Motor neuron (in vitro differentiated cells): ENCODE measurements at regions not wholly inside any gene's neighbourhood (a gene's known extent, or its start where the extent isn't known, plus 50 kb on each side); places are given as distances from the start of the nearest gene placed in this dataset.

Experiments
- ATAC-seq, 8 experiments: fragments of 200-7000 bp; cut with Tn5 transposase; replicated peaks in 6 of 8; 2 replicates each; pipeline ENCODE4 v1.8.0; 2021; ENCODE audit warnings: mild to moderate bottlenecking in 8 of 8, moderate library complexity in 8 of 8
- H3K27ac ChIP-seq, 2 donors: fragments of 250-450 bp; sonication (Bioruptor Pico); 2 replicates each; pipeline ENCODE4 v1.9.0; 2021; ENCODE audit warnings: antibody characterized with exemption in 2 of 2, mild to moderate bottlenecking in 2 of 2, moderate library complexity in 1 of 2
- H3K4me1 ChIP-seq, 2 donors: fragments of 250-450 bp; sonication (Bioruptor Pico); replicated peaks in 1 of 2; 2 replicates each; pipeline ENCODE4 v1.6.1; 2021; ENCODE audit warnings: antibody characterized with exemption in 2 of 2, mild to moderate bottlenecking in 2 of 2, moderate library complexity in 1 of 2
- H3K4me3 ChIP-seq, 5 donors: fragments of 250-450 bp; sonication (Bioruptor Pico); 2 replicates each; pipeline ENCODE4 v1.9.0; 2021; ENCODE audit warnings: antibody characterized with exemption in 5 of 5, mild to moderate bottlenecking in 5 of 5, moderate library complexity in 4 of 5
- WGBS, 10 experiments: fragments of 450-650 bp; shearing (Covaris generic); methylation state at CpG; one replicate each; pipeline ENCODE4 v1.0.0; 2022; 5-methylcytosine and 5-hydroxymethylcytosine counted together
- in situ Hi-C, 9 experiments: fragments of 400-800 bp; cut with MboI; loops; one replicate each; pipeline ENCODE4 v1.15.0; 2021; ENCODE audit warnings: low sequenced_read_pairs in 9 of 9, low pct_unique_long_range_greater_than_20kb in 2 of 9; ENCODE audit not compliant: unreplicated experiment in 9 of 9

DNA sequence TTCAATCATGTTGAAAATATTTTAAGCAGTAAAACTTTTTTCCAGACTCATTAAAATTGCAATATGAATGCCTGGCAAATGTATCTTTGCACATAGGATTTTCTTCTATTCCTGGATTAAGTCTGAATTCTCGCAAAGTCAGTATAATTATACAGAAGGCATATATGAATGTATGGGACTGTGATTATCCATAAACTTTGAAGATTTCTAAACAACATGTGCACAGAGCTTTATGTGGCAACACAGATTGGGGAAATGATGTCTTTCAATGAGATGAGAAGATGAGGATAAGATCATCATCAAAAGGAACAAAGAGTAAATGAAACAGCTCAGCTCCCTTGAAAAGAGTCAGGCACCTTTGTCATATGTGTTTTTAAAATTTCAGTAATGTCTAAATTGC, 635.3 kb downstream of the CDH11 start:
- Histone ChIP-seq H3K4me1 (peaks cover 0 to 7% of the 10 kb centered on the region in 2 donors), H3K4me3 (no peak overlapping the region), H3K27ac (no peak overlapping the region)
- 43 to 100% (median 100%) methylated on average over 1 of the region's 1 CpG; no CpG with 5 or more reads in 2 of the 10 experiments for WGBS, 10 experiments
- no peak for ATAC-seq
- in situ Hi-C loops = no loop called here

DNA sequence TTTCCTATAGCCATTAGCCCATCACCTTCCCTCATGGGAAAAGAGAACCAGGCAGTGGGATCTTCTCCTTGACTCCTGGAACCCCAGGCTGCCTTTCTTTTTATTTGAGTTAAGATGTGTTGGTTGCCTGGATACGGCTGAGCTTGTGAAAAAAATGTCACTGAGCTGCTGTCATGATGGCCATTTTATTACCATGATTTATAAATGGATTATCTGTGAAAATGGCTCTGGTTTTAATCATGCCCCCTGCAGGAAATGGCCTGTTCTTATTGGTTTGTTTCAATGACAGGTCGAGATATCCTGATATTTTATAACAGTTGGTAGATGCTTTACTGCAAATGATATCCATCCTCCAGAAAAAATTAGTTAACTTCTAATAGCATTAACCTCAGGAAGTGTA, 640.4 kb downstream of the CDH11 start:
- peaks cover 0 to 14% of the 10 kb centered on the region in 2 donors for H3K4me1 ChIP-seq
- ATAC-seq = peak in 5 of 8 experiments; percentile 65 to 84 (median 75)
- WGBS, 10 experiments = 10 to 80% (median 75%) methylated on average over 1 to 2 of the region's 2 CpGs; no CpG with 5 or more reads in 2 of the 10 experiments
- H3K4me3 ChIP-seq = no peak overlapping the region
- in situ Hi-C loops = no loop called here
- H3K27ac ChIP-seq = no peak overlapping the region

DNA sequence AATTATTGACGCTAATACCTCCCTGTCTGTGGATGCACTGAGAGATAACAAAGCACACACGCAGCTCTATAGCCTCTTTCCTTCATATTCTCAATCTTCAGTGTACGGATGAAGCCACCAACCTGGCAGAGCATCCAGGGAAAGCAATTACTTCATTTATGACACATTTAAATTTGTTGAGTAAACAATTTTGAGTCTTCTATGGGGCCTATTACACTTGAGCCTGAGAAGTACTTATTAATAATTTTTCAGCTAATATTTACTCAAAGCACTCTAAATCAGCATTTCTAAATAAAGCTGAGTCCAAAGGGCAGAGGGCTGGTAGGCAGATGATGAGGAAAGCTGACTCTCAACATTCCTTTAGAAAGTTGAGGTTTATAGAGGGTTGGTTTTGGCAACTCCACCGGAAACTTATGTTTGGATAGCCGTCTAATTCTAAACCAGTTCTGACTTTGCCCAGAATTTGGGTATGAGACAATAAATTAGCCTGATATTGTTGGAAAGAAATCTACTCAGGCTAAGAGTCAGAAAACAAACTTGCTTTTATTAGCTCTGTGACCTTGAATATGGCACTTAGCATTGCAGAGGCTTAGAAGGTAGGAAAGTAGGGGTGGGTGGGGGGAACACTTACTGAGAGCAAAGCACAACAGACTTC, 643.5 kb downstream of the CDH11 start:
- ATAC-seq = peak in 1 of 8 experiments; percentile 25
- Histone ChIP-seq H3K4me1 (peaks cover 4 to 19% of the 10 kb centered on the region in 2 donors), H3K4me3 (no peak overlapping the region), H3K27ac (no peak overlapping the region)
- WGBS, 10 experiments = 34 to 94% (median 67%) methylated on average over 1 to 5 of the region's 5 CpGs
- in situ Hi-C loops = no loop called here

DNA sequence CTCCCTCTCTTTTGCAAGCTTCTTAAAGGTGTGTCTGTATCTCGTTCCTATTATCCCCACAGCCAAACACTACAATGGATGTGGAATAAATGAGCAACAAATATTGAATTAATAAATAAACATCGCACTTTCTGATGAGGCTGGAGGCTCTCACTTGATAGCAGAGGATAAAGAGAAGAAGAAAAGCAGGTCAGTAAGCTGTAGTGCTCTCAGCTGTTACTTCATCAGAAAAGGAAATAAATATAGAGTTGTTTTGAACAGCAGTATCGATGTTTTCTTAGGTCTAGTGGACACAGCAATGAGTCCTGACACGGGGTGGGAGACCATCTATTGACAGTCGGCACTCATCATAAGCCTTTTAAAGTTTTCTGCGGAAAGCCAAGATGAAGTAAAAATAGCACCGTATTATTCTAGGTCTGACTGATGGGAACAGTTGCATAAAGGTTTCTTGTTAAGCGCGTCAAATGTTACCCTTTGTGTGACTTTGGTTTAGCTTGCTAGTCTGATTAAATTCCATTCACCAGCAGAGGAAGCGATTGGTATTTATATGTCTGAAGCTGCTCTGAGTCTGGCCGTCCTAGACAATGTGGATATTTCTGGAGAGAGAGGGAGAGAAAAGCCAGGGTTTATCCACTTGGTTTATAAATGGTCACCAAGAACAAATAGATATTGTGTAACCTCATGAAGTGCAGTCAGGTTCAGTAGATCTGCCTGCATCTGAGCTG, 646.1 kb downstream of the CDH11 start:
- ATAC-seq = peak in 5 of 8 experiments; percentile 63 to 79 (median 65)
- Histone ChIP-seq H3K4me3 (no peak overlapping the region), H3K4me1 (peaks cover 4% of the 10 kb centered on the region in 2 donors), H3K27ac (no peak overlapping the region)
- in situ Hi-C loops = no loop called here
- 60 to 97% (median 78%) methylated on average over 2 to 11 of the region's 11 CpGs; no CpG with 5 or more reads in 2 of the 10 experiments for WGBS, 10 experiments

DNA sequence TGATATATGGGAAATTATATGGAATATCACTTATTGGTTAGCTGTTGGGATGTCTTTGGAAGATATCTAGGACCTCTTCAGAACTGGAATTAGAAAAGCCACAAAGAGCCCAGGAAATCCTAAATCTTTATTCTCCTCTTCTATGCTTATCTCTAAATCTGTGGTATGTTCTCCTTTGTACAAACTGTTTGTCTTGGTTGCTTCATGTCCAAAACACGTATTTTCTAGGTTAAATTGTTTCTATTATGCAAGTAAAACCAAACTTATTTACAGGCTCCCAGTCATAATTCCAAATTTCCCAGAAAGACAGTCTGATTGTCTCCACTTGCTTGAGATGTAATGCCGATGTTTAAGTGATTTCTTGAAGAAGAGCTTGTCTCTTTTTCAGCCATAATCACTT, 650.9 kb downstream of the CDH11 start:
- Histone ChIP-seq H3K4me3 (no peak overlapping the region), H3K4me1 (peaks cover 3 to 4% of the 10 kb centered on the region in 2 donors), H3K27ac (no peak overlapping the region)
- 20 to 83% (median 74%) methylated on average over 1 to 2 of the region's 2 CpGs for WGBS, 10 experiments
- in situ Hi-C loops = loop anchor here in 1 of 9 experiments (25.0 kb wide), 1 partner anchor 384 kb away; no protein-coding TSS in a partner anchor
- ATAC-seq = no peak

DNA sequence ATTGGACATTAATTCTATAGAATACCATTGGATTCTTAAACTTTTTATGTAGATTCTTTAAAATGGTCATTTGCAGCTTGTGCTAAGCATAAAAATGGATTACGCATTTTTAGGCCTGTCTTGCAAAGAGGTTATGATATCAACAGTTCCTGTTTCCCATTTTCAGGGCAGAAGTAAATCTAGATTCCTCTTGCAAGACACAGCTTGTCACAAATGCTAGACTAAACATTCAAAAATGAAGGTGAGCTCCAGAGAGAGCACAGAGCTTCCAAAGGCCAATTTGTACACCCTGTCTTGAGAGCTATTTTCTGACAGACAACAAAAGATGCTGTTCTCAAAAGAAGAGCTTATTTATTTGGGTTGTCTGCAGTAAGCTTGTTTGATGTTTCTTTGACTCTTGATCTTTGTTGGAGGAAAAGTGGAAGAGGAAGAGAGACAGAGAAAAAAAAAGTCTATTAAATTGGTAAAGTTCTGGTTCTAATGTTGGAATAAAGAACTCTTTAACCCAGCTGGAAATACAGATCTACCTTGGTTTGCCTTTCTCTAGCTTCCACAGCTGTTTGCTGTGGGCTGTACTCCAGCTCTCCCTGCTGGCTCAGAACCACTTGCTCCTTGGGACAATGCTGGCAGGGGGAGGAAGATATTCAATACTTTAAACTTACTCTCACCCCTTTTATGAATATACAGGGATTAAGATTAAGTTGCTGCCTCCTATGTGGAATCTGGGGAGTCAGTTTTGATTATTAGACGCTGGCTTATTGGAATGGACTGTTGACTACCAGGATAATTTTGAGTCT, 651.8 kb downstream of the CDH11 start:
- Histone ChIP-seq H3K4me1 (no peaks in the 10 kb centered on the region), H3K27ac (no peak overlapping the region), H3K4me3 (no peak overlapping the region)
- WGBS, 10 experiments = 58 to 100% (median 100%) methylated on average over 1 to 2 of the region's 2 CpGs; no CpG with 5 or more reads in 1 of the 10 experiments
- in situ Hi-C loops = loop anchor here in 1 of 9 experiments (25.0 kb wide), 1 partner anchor 383 kb away; no protein-coding TSS in a partner anchor
- peak in 2 of 8 experiments; percentile 20 to 51 for ATAC-seq

DNA sequence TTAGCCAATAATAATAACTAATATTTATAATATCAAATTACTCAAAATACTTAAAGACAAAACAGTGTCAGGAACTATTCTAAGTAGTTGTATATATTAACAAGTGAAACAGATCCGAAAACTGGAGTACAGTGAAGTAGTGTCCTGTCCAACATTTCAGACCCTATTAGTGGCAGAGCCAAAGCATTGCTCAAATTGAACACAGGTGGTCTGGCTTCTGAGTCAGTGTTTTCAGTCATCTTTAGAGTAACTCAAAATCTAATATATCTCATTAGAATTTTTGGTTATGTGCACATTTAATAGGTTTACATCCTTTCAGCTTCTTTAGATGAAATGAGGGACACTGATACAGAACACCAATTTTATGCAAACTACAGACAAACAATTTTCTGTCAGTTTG, 652.5 kb downstream of the CDH11 start:
- Histone ChIP-seq H3K27ac (no peak overlapping the region), H3K4me1 (no peaks in the 10 kb centered on the region), H3K4me3 (no peak overlapping the region)
- no peak for ATAC-seq
- in situ Hi-C loops = loop anchor here in 1 of 9 experiments (25.0 kb wide), 1 partner anchor 382 kb away; no protein-coding TSS in a partner anchor
- WGBS, 10 experiments = 50 to 100% (median 100%) methylated on average over 1 of the region's 1 CpG; no CpG with 5 or more reads in 4 of the 10 experiments

DNA sequence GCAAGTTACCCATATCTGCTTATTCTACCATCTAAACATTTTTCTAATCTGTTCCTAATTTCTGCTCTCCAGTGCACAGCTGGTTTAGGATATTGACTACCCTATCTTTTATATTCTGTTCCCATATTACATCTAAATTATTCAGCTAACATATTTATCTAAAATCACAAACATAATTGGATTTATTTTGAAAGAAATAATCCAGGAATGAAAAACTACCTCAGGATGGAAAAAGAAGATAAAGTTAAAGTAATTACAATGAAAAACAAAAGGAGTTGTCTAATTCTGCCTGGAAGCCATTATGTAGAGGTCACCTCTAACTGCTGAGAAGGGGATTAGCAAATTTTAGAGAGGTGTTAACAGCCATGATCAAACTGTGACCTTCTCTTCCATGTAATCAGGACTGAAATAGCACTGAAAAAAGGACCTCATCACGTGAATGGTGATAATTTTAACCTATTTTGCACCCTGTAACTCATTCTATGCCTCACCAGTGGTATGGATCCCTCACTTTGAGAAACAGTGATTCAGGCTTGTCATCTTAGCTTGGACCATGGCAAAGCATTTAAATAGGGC, 653.3 kb downstream of the CDH11 start:
- WGBS, 10 experiments = 50 to 100% (median 77%) methylated on average over 1 of the region's 1 CpG; no CpG with 5 or more reads in 6 of the 10 experiments
- in situ Hi-C loops = loop anchor here in 1 of 9 experiments (25.0 kb wide), 1 partner anchor 381 kb away; no protein-coding TSS in a partner anchor
- H3K4me1 ChIP-seq = no peaks in the 10 kb centered on the region
- ATAC-seq = no peak
- H3K4me3 ChIP-seq = no peak overlapping the region
- H3K27ac ChIP-seq = no peak overlapping the region

DNA sequence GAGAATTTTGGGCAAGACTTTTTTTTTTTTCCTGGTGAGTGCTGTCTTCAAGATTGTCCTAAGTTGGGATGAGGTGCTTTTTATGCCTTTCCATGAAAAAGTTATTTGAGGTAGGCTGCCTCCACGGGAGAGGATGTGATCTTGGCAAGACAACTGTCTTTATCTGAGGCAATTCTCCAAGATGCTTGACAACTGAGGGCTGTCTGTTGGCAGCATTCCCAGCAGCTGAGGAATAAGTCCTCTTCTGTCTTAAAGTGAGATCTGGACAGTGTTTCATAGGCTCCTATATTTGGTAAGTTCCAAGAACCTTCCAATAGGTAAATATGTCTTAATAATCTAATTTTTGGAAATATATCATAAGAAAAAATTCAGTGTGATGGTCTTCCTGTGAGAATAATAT, 662.0 kb downstream of the CDH11 start:
- no peak for ATAC-seq
- no peak overlapping the region for H3K4me3 ChIP-seq
- peaks cover 0 to 5% of the 10 kb centered on the region in 2 donors for H3K4me1 ChIP-seq
- in situ Hi-C loops = loop anchor here in 1 of 9 experiments (25.0 kb wide), 1 partner anchor 373 kb away; no protein-coding TSS in a partner anchor
- no peak overlapping the region for H3K27ac ChIP-seq
- WGBS, 10 experiments = 0 to 83% (median 80%) methylated on average over 1 of the region's 1 CpG; no CpG with 5 or more reads in 5 of the 10 experiments

DNA sequence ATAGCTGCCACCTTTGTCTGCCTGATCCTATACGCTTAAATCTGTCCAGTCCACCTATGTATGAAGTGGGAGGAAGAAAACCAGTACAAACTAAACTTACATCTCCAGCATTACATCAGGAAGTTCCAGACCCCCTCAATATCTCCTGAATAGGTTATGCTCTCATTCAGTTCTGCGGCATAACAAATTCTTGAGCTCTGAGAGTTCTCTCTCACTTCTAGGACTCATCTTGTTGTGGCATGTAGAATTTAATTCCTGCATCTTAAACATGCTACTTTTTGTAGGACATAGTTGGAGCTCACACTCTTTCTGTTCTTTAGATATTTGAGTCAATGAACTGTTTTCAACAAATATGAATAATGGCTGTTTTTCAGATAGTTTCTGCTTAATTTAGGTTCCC, 662.5 kb downstream of the CDH11 start:
- peaks cover 0 to 5% of the 10 kb centered on the region in 2 donors for H3K4me1 ChIP-seq
- no peak for ATAC-seq
- WGBS, 10 experiments = 82 to 100% (median 96%) methylated on average over 1 to 2 of the region's 2 CpGs; no CpG with 5 or more reads in 2 of the 10 experiments
- in situ Hi-C loops = loop anchor here in 1 of 9 experiments (25.0 kb wide), 1 partner anchor 372 kb away; no protein-coding TSS in a partner anchor
- no peak overlapping the region for H3K4me3 ChIP-seq
- no peak overlapping the region for H3K27ac ChIP-seq

DNA sequence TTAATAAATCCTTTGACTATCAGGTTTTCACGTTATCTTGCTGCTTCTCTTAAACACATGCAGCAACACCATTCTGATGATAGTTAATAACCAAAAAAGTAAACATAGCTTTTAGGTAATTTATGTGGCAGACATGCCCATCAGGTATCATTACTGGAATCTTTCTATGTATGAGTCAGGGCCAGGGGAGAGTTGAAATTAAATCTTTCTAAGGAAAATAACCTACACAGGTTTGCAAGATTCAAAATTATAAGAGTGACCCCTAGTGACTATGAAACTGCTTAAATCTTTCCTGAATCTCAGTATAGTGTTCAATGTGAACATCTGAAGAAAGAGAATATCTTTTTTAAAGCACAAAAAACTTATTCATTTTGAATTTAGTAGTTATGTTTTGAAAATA, 666.6 kb downstream of the CDH11 start:
- in situ Hi-C loops = loop anchor here in 1 of 9 experiments (25.0 kb wide), 1 partner anchor 368 kb away; no protein-coding TSS in a partner anchor
- Histone ChIP-seq H3K4me1 (peaks cover 0 to 5% of the 10 kb centered on the region in 2 donors), H3K4me3 (no peak overlapping the region), H3K27ac (no peak overlapping the region)
- WGBS, 10 experiments = 29 to 100% (median 100%) methylated on average over 1 of the region's 1 CpG; no CpG with 5 or more reads in 2 of the 10 experiments
- ATAC-seq = peak in 4 of 8 experiments; percentile 25 to 37 (median 28)

DNA sequence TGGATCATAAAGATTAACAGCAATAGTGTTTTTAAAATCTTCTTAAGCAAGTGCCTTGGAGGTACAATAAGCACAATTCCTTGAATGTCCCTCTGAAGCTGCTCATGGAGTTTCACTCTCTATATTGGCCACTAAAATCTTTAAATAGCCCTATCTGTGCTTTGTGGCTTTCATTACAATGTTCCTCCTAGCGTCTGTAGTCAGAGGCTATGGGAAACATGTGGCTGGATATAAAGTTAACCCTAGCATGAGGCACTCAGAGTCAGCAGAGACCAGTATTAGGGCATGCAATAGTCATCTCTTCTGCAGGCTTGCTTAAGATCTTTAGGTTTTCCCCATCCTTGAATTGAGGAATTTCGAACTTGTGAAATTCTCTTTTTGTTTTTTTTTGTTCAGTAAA, 668.2 kb downstream of the CDH11 start:
- no peak for ATAC-seq
- Histone ChIP-seq H3K4me3 (no peak overlapping the region), H3K4me1 (peaks cover 0 to 5% of the 10 kb centered on the region in 2 donors), H3K27ac (no peak overlapping the region)
- WGBS, 10 experiments = 25 to 92% (median 67%) methylated on average over 1 to 2 of the region's 2 CpGs; no CpG with 5 or more reads in 1 of the 10 experiments
- in situ Hi-C loops = loop anchor here in 1 of 9 experiments (25.0 kb wide), 1 partner anchor 366 kb away; no protein-coding TSS in a partner anchor
